Tibial artery (tissue), 4 donors: ENCODE measurements at regions not wholly inside any gene's neighbourhood (a gene's known extent, or its start where the extent isn't known, plus 50 kb on each side); places are given as distances from the start of the nearest gene placed in this dataset.

Experiments used
- DNase-seq, 2 donors: peaks; one replicate each; pipeline ENCODE4 v3.0.0-alpha.2; 2019
- H3K27ac ChIP-seq, 2 donors: fragments of 200-600 bp; sonication (generic) in 1 of 2; 1 replicate in 1 of 2; 2 replicates in 1 of 2; pipeline ENCODE4 v1.5.1; 2018 to 2019; ENCODE audit warnings: mild to moderate bottlenecking in 1 of 2
- H3K27me3 ChIP-seq, 2 donors: fragments of 200-600 bp; sonication (generic) in 1 of 2; one replicate each; pipeline versions ENCODE4 v1.5.1 to v1.6.0; 2016 to 2019
- H3K36me3 ChIP-seq, 3 donors: fragments of 200-600 bp; sonication (generic) in 2 of 3; one replicate each; pipeline ENCODE4 v1.5.1; 2016 to 2019; ENCODE audit warnings: mild to moderate bottlenecking in 2 of 3
- H3K4me1 ChIP-seq, 4 donors: fragments of 200-600 bp; sonication (generic) in 2 of 4; 1 replicate in 3 of 4; 2 replicates in 1 of 4; pipeline ENCODE4 v1.5.1; 2016 to 2019
- H3K4me3 ChIP-seq, 2 donors: fragments of 200-600 bp; sonication (generic) in 1 of 2; 1 replicate in 1 of 2; 2 replicates in 1 of 2; pipeline ENCODE4 v1.5.1; 2018 to 2019; ENCODE audit warnings: mild to moderate bottlenecking in 2 of 2
- H3K9me3 ChIP-seq, 3 donors: fragments of 200-600 bp; sonication (generic) in 1 of 3; one replicate each; pipeline ENCODE4 v1.5.1; 2016 to 2019
- intact Hi-C: fragments of 100-400 bp; cut with DNase I; formaldehyde crosslinking; loops from one replicate; pipeline ENCODE4 v1.15.0; 2023; ENCODE audit warnings: low total_unique reads
- TF ChIP-seq, protein P1 (sequence below), 2 experiments: fragments of 200-600 bp in 1 of 2; fragments of 450-650 bp in 1 of 2; IDR thresholded peaks; one replicate each; pipeline ENCODE4 v1.5.1; 2017 to 2019; ENCODE audit warnings: antibody characterized with exemption in 2 of 2, mild to moderate bottlenecking in 1 of 2, moderate library complexity in 1 of 2

DNA sequence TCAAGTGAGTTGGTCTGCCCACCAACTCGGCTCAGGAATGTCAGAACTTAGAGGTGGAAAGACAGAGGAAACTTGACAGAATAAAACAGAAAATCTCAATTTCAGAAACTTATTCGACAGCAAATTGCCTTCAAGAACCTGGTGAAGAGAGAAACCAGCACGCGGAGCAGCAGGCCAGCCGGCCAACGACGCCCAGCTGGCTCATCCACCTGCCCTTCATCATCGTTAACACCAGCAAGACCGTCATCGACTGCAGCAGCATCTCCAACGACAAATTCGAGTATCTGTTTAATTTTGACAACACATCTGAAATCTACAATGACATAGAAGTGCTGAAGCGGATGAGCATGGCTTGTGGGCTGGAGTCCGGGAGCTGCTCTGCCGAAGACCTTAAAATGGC, 350.8 kb upstream of the CAMK1G start:
- H3K27me3 ChIP-seq: peaks cover 0 to 20% of the 10 kb centered on the region in 2 donors
- no peaks in the 10 kb centered on the region for H3K36me3 ChIP-seq
- intact Hi-C loops: no loop called here
- H3K4me1 ChIP-seq: no peaks in the 10 kb centered on the region
- no peak for DNase-seq
- TF ChIP-seq, protein P1, sequence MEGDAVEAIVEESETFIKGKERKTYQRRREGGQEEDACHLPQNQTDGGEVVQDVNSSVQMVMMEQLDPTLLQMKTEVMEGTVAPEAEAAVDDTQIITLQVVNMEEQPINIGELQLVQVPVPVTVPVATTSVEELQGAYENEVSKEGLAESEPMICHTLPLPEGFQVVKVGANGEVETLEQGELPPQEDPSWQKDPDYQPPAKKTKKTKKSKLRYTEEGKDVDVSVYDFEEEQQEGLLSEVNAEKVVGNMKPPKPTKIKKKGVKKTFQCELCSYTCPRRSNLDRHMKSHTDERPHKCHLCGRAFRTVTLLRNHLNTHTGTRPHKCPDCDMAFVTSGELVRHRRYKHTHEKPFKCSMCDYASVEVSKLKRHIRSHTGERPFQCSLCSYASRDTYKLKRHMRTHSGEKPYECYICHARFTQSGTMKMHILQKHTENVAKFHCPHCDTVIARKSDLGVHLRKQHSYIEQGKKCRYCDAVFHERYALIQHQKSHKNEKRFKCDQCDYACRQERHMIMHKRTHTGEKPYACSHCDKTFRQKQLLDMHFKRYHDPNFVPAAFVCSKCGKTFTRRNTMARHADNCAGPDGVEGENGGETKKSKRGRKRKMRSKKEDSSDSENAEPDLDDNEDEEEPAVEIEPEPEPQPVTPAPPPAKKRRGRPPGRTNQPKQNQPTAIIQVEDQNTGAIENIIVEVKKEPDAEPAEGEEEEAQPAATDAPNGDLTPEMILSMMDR (IDR thresholded peaks at IDR 0.05): no peak
- H3K27ac ChIP-seq: no peak overlapping the region
- H3K4me3 ChIP-seq: no peak overlapping the region
- H3K9me3 ChIP-seq: peaks cover 0 to 14% (median 14%) of the 10 kb centered on the region in 3 donors

- H3K9me3 ChIP-seq: peaks cover 0 to 14% (median 14%) of the 10 kb centered on the region in 3 donors
- no peaks in the 10 kb centered on the region for H3K36me3 ChIP-seq
- no peak overlapping the region for H3K27ac ChIP-seq
- no peak overlapping the region for H3K4me3 ChIP-seq
- intact Hi-C loops: no loop called here
- peaks cover 0 to 21% of the 10 kb centered on the region in 2 donors for H3K27me3 ChIP-seq
- no peak for DNase-seq
- TF ChIP-seq, protein P1 (IDR thresholded peaks at IDR 0.05): no peak
- H3K4me1 ChIP-seq: no peaks in the 10 kb centered on the region
Observed at GRCh38 chr1:209235166-209235565, 348.3 kb upstream of the CAMK1G start.

DNA sequence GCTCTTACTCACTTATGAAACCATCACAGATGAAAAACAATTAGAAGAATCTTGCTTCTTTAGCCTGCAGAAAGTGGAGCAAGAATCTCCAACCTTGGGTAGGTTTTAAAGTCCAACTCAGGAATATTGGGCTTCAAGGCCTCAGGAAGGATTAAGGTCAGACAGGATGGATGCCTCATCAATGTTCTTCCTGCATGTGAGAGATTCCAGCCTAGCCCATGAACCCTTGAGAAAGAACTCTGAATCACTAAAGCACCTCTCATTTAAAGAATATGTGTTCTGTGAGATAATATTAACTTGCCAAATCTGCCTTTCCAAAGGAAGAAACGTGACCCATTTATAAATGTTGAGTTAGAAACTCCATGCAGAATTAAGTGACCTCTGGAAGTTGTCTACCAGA, 345.2 kb upstream of the CAMK1G start:
- TF ChIP-seq, protein P1 (IDR thresholded peaks at IDR 0.05): no peak
- Histone ChIP-seq H3K27ac (no peak overlapping the region), H3K9me3 (no peaks in the 10 kb centered on the region), H3K4me3 (no peak overlapping the region), H3K27me3 (peaks cover 0 to 3% of the 10 kb centered on the region in 2 donors), H3K4me1 (no peaks in the 10 kb centered on the region), H3K36me3 (no peaks in the 10 kb centered on the region)
- no peak for DNase-seq
- intact Hi-C loops: no loop called here

GRCh38 chr1:209240351-209240750, 343.2 kb upstream of the CAMK1G start:
- Histone ChIP-seq H3K4me3 (no peak overlapping the region), H3K4me1 (no peaks in the 10 kb centered on the region), H3K9me3 (no peaks in the 10 kb centered on the region), H3K36me3 (no peaks in the 10 kb centered on the region), H3K27ac (no peak overlapping the region), H3K27me3 (peaks cover 0 to 3% of the 10 kb centered on the region in 2 donors)
- TF ChIP-seq, protein P1 (IDR thresholded peaks at IDR 0.05): no peak
- no peak for DNase-seq
- intact Hi-C loops: no loop called here

DNA sequence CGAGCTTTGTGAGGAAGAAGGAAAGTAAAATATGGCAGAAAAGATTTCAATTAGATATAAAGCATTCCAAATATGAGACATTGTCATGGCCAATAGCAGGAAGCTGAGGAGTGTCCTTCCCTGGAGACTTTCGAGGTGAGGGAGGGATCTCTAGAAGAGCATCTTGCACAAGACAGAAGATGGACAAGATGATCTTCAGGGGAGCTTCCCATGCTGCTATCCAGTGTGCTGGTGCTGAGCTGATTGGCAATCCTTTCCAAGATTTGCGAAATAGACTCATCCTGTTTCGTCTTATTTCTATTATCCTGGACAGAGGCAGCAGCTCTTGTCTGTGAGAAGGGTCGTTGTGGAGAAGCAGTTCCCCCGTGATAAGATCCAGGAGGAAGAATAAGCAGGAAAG, 342.0 kb upstream of the CAMK1G start:
- Histone ChIP-seq H3K9me3 (no peaks in the 10 kb centered on the region), H3K27ac (no peak overlapping the region), H3K4me3 (no peak overlapping the region), H3K27me3 (peaks cover 0 to 3% of the 10 kb centered on the region in 2 donors), H3K36me3 (no peaks in the 10 kb centered on the region), H3K4me1 (no peaks in the 10 kb centered on the region)
- no peak for DNase-seq
- TF ChIP-seq, protein P1 (IDR thresholded peaks at IDR 0.05): no peak
- intact Hi-C loops: no loop called here
